ENCODE measurements at regions not wholly inside any gene's neighbourhood (a gene's known extent, or its start where the extent isn't known, plus 50 kb on each side); places are given as distances from the start of the nearest gene placed in this dataset.
"Not testable (repeated sequence)": the region's sequence is repeated elsewhere in the genome, so short reads cannot be mapped to it uniquely, and the experiment has no call there.

DNA sequence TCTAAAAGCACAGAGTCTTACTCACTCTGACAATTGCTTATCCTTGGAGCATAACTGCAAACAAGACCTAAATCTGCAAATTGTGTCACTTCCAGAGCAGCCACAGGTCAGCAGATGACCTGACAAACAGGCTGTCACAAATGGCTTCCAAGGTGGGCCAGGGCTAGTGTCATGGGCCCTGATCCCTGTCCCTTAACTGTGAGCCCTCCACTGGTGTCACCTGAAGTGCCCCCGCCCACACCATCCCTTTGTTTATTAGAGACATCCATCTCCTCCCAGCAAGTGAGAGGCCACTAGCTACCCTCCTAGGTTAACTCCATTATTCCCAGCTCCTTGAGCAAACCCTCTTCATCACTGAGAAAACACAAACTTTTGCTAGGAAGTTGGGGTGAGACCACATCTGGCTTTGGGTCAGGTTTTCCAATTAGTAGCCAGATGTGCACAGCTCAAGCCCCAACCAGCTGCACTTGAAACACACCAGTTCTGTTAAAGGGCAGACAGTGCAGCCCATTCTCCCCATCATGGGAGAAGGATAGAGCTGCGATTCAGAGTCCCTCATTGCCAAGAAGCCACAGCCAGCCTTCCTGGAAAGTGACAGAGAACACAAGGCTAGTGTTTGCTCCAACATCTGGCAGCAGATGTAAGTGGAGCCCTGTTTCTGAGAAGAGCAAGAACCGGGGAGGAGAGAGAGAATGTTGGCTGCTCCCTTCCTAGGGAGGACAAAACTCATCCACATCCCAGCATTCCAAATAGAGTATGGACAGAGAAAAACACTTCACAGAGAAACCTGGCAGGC lies 75.7 kb upstream of the NANOS1 start:
- no peak for DNase-seq

DNA sequence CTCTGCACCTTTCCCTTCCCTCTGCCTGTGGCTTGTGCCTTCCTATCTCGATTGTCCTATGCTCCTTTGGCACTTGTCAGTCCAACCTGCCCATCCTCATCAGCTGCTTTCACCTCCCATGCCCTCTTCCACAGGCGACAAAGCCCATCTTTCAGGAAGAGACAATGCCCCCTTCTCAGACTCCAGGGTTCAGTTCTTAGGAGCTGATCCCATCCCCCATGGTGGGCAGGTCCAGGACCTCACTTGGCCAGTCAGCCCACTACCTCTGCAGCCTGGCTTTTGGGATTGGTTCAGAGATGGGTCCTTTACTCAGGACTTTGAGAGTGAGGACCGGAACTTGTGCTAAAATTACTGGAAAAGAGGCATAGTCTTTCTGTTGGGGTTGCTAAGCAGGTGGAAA lies 74.0 kb upstream of the NANOS1 start:
- no peak for DNase-seq

DNA sequence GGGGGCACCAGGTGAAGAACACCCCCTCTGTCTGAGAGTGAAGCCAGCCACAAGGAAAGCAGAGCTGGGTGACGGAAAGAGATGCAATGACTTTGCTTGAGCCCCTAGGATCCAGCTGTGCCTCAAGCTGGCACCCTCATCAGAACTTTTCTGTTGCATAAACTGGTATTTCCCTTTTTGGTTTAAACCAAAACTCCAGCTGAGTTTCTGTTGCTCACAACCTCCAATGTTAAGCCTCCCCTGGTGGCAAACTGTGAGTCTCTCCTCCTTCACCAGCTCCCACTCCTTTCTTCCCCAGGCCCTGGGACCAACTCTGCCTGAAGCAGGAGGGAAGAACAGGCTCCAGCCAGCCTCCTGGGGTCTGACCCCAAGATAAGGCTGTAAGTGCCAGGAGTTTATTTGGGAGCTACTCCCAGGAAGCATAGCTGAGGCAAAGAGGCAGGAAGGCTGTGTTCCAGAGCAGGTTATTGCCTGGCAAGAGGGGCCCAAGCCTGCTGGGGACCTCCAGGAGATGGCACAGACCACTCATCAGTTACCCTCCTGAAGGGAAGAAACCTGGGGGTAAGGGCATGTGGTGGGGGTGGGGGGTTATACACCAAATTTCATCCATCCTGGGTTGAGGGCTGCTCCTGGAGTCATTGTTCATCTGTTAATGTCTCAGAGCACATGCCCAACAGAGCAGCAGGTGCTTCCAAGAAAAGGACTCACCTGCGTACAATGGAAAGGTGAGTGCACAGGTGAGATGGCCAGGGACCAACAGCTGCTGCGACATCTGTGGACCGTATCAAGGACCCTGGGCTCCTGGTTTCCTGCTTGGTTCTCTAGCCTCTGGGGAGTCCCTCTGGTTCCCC lies 73.3 kb upstream of the NANOS1 start:
- DNase-seq = no peak

DNA sequence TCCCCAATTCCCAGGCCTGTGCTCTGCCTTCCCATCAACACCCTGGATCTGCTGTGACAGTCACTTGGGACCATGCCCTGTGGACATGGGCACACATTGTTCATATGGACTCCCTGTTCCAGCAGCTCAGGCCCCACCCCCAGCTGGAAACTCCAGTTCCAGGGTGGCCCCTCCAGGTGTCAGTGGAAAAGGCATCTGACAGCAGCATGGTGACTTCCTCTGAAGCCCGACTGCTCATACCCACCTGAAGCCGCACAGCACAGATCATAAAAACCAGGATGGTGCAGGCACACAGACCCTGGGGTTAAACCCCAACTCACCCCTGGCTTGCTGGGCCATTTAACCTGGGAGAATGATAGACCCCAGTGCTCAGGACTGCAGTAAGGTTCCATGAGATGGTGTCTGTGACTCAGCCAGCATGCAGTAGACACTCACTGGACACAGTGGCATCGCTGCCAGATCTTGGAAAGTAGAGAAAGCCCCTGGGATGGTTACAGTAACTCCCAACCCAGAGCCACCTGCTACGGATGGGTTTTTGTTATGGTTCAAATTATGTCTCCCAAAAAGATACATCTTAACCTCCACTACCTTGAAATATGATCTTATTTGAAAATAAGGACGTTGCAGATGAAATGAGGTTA lies 72.6 kb upstream of the NANOS1 start:
- DNase-seq = no peak

DNA sequence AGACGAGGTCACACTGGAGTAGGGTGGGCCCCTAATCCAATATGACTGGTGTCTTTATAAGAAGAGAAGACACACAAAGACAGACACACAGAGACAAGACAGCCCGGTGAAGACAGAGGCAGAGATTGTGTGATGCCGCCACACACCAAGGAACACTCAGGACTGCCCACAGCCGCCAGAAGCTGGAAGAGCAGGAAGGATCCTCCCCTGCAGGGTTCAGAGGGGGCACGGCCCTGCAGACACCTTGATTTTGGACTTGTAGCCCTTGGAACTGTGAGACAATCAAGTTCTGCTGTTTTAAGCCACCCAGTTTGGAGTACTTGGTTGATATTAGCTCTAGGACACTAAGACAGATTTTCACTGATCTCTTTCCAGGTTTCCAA lies 72.1 kb upstream of the NANOS1 start:
- DNase-seq = no peak

DNA sequence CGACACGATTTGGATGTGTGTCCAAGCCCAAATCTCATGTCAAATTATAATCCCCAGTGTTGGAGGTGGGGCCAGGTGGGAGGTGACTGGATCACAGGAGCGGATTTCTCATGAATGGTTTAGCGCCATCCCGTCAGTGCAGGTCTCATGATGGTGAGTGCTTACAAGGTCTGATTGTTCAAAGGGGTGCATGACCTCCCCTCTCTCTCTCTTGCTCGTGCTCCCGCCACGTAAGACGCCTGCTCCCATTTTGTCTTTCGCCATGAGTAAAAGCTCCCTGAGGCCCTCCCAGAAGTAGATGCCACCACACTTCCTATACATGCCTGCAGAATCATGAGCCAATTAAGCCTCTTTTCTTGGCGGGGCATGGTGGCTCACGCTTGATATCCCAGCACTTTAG lies 71.5 kb upstream of the NANOS1 start:
- DNase-seq = no peak

DNA sequence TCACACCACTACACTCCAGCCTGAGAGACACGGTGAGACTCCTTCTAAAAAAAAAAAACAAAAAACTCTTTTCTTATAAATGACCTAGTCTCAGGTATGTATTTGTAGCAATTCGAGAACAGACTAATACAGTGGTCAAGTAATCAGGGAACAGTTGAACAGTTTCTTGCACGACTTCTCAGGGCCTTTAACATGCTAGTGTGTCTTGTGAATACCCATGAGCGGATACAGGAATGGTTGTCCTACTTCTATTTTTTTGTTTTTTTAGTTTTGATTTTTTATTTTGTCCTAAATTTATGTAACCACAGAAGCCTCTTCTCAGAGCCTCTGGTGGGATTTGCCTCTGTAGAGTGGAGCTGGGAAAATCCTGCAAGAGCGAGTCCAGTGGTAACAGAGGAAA lies 71.0 kb upstream of the NANOS1 start:
- no peak for DNase-seq

DNA sequence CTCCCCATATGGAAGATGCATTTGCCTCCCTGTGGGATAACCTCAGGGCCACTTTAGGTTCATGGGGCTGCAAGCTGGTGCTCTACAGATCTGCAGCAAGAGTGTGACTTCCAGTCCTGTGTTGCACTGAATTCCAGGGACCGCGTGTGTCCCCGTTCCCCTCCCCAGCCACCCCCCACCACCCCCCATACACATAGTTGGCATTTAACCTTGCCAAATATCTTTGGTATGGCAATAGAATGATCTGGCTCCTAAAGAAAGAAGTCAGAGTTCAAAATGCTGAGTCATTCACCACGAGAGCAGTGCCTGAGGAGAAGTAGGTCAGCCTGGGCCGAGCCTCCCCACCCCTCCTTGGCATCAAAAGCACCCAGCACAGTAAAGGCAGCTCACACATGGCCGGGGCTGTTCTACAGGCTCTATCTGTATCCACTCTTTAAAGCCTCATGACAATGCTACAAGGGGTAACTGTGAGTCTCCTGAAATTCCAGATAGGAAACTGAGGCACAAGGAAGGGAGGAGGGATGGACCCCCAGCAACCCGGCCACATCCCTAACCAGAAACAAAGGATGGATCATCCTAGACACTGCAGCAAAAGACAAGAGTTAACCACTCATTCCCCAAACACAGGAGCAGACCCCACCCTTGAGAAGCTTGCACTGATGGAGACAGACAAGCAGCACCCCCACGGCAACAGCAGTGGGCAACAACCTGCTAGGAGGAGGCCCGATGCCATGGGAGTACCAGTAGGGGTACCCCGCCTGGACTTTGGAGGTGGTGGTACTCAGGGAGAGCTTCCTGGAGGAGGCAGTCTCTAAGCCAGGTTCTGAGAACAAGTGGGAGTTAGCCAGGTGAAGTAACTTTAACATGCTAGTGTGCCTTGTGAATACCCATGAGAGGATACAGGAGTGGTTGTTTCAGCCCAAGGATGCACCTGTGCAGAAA lies 70.3 kb upstream of the NANOS1 start:
- DNase-seq = peak; percentile 85

DNA sequence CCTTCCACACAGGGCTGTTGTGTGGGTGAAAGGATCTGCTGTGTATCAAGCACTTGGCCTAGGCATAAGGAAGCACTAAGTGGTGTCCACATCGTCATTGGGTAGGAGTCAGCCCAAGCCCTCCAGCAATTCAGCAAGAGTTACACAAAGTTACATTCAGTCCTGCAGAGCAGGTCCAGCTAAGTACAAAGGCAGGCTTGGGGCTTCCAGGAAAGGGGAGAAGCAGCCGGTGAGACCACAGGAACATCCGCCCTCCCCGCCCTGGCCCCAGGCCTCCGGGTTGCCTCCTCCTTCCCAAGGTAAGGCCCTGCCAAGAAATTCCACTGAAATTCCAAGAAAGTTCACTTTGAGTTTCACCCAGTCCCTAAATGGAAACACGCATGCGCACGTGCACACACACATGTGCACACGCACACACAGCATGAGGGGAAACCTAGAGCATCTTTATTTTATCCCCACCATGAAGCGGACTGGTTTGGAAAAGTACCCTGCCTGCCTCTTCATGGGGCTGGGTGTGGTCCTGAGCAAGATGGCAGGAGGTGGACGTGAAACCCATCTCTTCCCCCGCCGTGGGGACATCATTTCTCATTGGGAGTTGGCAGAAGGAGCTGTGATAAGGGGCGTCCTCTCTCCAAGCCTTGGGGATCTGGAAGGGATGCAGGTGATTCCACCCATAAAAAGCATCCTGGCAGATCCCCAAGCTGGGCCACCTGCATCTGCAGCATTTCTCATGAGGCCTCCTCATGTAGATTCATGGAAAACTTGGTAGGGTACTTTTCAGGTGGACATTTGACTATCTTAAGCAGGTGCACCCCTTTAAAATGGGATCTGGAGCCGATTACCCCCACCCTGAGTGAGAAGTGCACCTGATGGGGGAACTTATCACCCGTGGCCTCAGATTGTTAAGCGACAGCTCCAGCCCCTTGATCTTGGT lies 69.1 kb upstream of the NANOS1 start:
- DNase-seq = no peak

DNA sequence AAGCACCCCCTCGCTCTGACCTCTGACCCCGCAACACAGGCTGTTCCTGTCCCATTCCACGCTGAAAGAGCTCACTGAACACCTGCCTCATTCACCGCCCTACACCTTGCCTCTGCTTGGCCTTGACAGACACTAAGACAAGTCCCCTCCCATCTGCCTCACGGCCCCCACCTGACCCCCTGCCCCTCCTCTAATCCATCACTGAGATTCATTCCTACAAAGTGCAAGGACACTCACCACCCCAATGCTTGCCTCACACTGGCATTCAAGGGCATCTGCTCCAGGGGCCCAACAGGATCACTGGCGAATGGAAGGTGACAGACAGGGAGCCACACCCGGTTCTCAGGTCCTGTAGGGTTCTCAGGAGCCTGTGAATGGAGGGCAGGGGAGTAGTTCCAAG lies 68.1 kb upstream of the NANOS1 start:
- DNase-seq = no peak

DNA sequence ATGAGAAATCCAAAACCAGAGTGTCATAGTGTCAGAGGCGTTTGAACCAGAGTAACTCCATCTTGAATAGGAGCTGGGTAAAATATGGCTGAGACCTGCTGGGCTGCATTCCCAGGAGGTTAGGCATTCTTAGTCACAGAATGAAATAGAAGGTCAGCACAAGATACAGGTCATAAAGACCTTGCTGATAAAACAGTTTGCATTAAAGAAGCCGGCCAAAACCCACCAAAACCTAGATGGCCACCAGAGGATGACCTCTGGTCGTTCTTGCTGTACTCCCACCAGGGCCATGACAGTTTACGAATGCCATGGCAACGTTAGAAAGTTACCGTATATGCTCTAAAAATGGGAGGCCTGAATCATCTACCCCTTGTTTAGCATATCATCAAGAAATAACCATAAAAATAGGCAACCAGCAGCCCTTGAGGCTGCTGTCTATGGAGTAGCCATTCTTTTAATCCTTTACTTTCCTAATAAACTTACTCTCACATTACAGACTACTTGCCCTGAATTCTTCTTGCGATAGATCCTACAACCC lies 67.1 kb upstream of the NANOS1 start:
- not testable (repeated sequence) for DNase-seq

DNA sequence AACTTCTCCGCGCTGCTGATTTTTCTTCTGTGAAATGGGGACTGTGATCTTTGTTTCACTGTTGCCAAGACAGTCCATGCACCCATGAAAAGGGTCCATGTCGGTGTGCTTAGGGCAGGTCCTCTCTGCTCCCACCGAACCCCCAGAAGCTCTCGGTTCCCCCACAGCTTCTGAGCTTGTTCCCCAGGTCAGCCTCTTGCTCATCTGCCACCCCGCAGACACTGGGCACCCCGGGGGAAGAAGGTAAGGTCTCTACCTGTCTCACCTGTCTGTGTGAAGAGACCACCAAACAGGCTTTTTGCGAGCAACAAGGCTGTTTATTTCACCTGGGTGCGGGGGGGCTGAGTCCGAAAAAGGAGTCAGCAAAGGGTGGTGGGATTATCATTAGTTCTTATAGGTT lies 66.2 kb upstream of the NANOS1 start:
- DNase-seq = no peak

DNA sequence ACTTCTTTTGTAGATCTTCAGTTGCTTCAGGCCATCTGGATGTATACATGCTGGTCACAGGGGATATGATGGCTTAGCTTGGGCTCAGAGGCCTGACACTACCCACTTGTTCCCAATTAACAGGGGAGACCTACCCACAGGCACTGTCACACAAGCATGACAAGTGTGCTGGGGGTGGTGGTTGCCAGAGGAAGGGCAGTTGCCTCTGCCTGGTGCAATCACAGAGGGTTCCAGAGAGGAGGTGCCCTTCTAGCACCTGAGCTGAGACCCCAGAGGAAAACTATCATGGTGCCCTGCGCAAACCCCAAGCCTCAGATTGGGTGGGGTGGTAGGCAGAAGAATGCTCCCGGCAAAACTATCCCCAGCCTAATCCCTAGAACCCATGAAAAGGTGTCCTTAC lies 65.6 kb upstream of the NANOS1 start:
- DNase-seq = no peak

DNA sequence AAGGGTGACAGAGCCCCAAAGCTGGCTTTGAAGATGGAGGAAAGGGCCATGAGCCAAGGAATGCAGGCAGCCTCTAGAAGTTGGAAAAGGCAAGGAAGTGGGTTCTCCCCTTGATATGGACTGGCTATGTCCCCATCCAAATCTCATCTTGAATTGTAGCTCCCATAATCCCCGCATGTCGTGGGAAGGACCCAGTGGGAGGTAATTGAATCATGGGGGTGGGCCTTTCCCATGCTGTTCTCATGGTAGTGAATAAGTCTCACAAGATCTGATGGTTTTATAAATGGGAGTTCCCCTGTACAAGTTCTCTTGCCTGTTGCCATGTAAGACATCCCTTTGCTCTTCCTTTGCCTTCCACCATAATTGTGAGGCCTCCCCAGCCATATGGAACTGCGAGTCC lies 65.0 kb upstream of the NANOS1 start:
- not testable (repeated sequence) for DNase-seq

DNA sequence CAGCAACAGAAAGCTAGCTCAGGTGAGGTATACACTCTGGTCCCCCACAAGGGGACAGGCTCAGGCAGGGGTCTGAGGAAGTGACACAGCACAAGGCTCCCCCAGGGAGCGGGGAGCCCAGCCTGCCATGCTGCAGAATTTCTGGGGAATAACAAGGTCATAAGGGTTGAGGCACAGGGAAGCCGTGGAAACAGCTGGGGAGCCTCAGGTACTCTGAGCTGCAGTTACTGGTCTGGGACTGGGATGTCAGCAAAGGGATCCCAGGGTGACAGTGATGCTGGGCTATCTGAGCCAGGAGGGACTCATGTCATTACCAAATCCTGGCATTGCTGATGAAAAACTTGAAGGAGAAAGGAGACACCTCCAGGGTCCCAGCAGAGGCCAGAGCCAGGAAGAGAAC lies 64.4 kb upstream of the NANOS1 start:
- no peak for DNase-seq

DNA sequence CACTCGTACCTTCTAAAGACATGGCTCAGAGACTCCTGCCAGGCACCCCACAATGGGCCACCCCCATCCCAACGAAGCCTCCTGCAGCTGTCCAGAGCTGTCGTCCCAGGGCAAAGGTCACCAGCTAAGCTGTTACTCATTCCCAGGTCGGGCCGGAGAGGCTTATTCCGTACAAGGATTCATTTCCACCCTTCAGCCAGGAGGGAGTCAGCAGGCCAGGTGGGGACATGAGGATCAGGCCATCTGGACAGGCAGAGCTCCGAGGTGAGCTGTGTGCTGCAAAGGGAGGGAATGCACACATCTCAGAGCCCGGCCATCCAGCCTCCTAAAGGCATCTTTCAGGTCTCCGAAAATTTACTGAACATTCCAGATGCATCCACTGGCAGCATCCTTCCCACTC lies 63.9 kb upstream of the NANOS1 start:
- DNase-seq = no peak

DNA sequence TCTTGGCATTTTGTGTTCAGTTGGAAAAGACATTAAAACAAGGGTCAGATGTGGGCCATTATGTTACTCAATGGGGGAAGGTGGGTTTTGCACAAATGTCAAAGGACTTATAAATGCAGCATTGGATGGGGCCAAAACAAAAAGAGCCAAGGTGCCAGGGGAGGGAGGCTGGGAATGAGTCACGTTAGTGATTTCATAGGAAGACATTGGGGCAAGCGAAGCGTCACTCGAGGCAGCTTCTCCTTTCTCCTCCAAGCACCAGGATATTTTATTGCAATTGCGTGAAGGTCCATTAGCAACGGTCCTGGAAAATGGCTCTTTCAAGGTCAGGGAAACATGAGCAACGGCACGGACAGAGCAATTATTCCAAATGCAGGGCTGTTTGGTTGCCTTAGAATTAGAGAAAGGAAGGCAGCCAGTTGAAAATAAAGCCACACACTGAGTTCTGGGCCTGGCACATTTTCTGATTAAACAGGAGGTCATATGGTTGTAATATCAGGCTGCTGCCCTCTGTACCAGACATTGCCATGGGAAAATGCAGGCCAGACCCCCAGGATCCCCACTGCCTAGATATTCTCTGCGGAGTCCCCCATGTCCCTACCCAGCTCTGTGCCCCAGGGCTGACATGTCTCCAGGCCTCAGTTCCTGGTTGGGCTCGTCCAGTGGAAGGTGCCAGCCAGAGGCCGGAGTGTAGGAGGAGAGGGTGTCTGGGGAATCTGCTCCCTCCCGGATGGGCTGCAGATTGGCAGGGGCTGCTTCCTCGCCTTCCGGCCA lies 63.3 kb upstream of the NANOS1 start:
- DNase-seq = no peak

DNA sequence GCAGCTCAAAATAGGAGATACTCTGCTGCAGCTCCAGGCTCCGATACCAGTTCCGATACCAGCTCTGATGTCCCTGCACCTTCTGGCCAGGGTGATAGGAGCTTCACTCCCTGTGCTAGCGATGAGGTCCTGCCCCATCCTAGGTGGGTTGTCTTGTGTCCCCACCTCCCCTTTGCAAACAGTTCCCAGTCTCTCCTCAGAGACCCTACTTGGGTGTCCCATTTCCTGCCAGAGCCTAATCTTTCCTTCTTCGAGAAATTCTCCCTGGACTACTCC lies 62.7 kb upstream of the NANOS1 start:
- DNase-seq = no peak

DNA sequence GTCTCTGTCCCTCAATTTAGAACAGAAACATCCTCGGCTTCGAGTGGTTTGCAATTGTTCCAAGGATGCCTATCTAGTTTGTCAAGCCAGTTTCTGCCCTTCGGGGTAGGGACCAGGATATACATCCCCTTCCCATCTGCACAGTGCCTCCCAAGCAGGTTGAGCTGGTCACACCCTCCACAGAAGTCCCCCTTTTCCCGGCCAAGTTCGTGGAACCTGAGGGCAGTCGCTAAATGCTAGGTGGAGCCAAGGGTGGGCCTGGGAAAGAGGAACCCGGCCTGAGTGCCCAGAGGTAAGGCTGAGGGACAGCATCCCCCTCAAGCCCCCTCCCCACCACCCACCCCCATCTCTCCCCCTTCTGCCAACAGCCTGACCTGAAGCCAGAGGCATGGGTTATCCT lies 62.4 kb upstream of the NANOS1 start:
- no peak for DNase-seq

DNA sequence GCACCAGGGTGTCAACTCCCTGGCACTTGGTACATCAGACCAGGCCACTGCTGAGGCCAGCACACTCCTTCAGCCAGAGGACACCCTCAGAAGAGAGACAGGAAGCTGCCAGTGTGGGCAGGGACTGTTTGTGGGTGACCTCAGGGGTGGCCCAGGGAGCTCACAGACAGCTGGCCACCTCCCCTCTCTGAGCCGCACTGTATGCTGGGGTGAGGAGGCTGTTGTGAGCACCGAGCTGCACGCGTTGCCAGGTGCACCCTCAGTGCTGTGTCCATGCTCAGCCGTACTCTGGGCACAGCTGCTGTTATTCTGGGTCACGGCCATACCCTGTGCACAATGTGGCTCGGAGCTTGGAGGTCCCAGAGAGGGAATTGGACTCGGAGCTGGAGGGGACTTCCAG lies 61.5 kb upstream of the NANOS1 start:
- DNase-seq = no peak

DNA sequence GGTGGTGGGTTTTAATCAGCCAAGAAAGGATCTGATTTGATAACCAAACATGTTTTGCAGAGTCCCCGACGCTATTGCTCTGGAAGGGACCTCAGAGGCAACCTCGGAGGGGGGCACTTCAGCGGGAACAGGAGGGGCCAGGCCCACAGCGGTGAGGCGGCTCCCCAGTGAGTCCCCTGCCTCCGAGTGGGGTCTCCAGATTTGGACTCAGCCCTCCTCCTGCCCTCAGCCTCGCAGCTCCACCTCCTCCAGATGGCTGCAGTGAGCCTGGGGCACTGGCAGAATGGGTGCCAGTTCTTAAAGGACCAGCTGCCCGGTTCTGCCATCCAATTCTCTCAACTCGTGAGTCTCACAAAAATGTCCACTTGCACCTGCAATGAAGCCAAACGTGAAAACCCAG lies 61.0 kb upstream of the NANOS1 start:
- no peak for DNase-seq
